Panc1 (cell line): ENCODE measurements at regions not wholly inside any gene's neighbourhood (a gene's known extent, or its start where the extent isn't known, plus 50 kb on each side); places are given as distances from the start of the nearest gene placed in this dataset.

ENCODE experiments used
- ATAC-seq: fragments of 200-7000 bp; cut with Tn5 transposase; 2 replicates; pipeline ENCODE4 v1.9.1; 2020; ENCODE audit warnings: mild to moderate bottlenecking, moderate library complexity
- BruUV-seq: library from RNA; stranded (reverse); fragments of 400-500 nt; replicated peaks from 2 replicates; lab custom pipeline; 2021; lab: Mats Ljungman, UMichigan
- CTCF ChIA-PET: fragments of 300-600 bp; sonication (Branson Sonifier 250); formaldehyde crosslinking; loops from one replicate; lab custom pipeline; 2022; ENCODE audit warnings: antibody characterized with exemption; lab: Charles Lee
- POLR2A ChIA-PET: fragments of 300-600 bp; sonication (Branson Sonifier 250); formaldehyde crosslinking; loops from one replicate; lab custom pipeline; 2022; ENCODE audit warnings: antibody characterized with exemption; lab: Charles Lee
- DNase-seq: peaks from one replicate; pipeline ENCODE4 v3.0.0-alpha.2; 2010; ENCODE audit warnings: low read depth, low spot score
- H3K27ac ChIP-seq: 2 replicates; pipeline ENCODE4 v1.5.1; 2011; ENCODE audit warnings: mild to moderate bottlenecking, low read length, inconsistent platforms
- H3K27me3 ChIP-seq: fragments of 200-500 bp; sonication (Bioruptor generic); 2 replicates; pipeline ENCODE4 v1.6.0; 2014; ENCODE audit warnings: low read length, inconsistent platforms; ENCODE audit not compliant: control insufficient read depth, insufficient read depth
- H3K36me3 ChIP-seq: fragments of 200-500 bp; sonication (Bioruptor generic); 2 replicates; pipeline ENCODE4 v1.5.1; 2014; ENCODE audit warnings: inconsistent platforms, mild to moderate bottlenecking, low read length, moderate library complexity; ENCODE audit not compliant: control insufficient read depth, insufficient read depth
- H3K4me1 ChIP-seq: 2 replicates; pipeline ENCODE4 v1.5.1; 2011; ENCODE audit warnings: inconsistent platforms, mild to moderate bottlenecking, low read length, moderate library complexity; ENCODE audit not compliant: control insufficient read depth, insufficient read depth
- H3K4me3 ChIP-seq, 2 experiments: 2 replicates each; pipeline ENCODE4 v1.5.1; 2011 to 2012; ENCODE audit warnings: low read depth in 2 of 2, low read length in 2 of 2, mild to moderate bottlenecking in 2 of 2, inconsistent platforms in 1 of 2, moderate library complexity in 1 of 2
- H3K9me3 ChIP-seq: fragments of 200-500 bp; sonication (Bioruptor generic); 2 replicates; pipeline ENCODE4 v1.5.1; 2014; ENCODE audit warnings: low read depth, mild to moderate bottlenecking, inconsistent platforms, low read length, moderate library complexity; ENCODE audit not compliant: control insufficient read depth, insufficient read depth
- CTCF ChIP-seq: fragments of 450-650 bp; IDR thresholded peaks from 2 replicates; pipeline ENCODE4 v1.5.1; 2017; ENCODE audit warnings: mild to moderate bottlenecking
- POLR2AphosphoS5 ChIP-seq: IDR thresholded peaks from 2 replicates; pipeline ENCODE4 v1.6.1; 2012; ENCODE audit warnings: mild to moderate bottlenecking, low read depth, low read length, moderate library complexity
- REST ChIP-seq, 2 experiments: IDR thresholded peaks; 2 replicates each; pipeline ENCODE4 v1.6.1; 2011 to 2012; ENCODE audit warnings: low read depth in 2 of 2, control low read depth in 1 of 2, low read length in 1 of 2, mild to moderate bottlenecking in 1 of 2, moderate library complexity in 1 of 2; ENCODE audit not compliant: insufficient read depth in 1 of 2
- SIN3A ChIP-seq: IDR thresholded peaks from 2 replicates; pipeline ENCODE4 v1.6.1; 2012; ENCODE audit warnings: low read depth, mild to moderate bottlenecking, low read length, moderate library complexity, borderline replicate concordance; ENCODE audit not compliant: insufficient read depth
- TCF7L2 ChIP-seq: IDR thresholded peaks from 2 replicates; pipeline ENCODE4 v1.6.1; 2011; ENCODE audit warnings: mild to moderate bottlenecking, low read depth, low read length, inconsistent platforms
- in situ Hi-C: cut with HindIII; loops from 2 replicates; pipeline ENCODE4 v1.10.0; 2016; ENCODE audit warnings: low sequenced_read_pairs, low pct_unique_long_range_greater_than_20kb
- intact Hi-C: fragments of 100-400 bp; cut with micrococcal nuclease; formaldehyde crosslinking; loops from one replicate; pipeline ENCODE4 v1.10.0; 2022; ENCODE audit not compliant: unreplicated experiment

- no peaks in the 10 kb centered on the region for H3K27me3 ChIP-seq
- in situ Hi-C loops (no loop called here), intact Hi-C loops (no loop called here)
- ChIA-PET CTCF (no interaction called here), POLR2A (no interaction called here)
- H3K36me3 ChIP-seq = no peaks in the 10 kb centered on the region
- no peak for TF ChIP-seq TCF7L2
- no peak for TF ChIP-seq SIN3A
- TF ChIP-seq POLR2AphosphoS5 = no peak
- no peak for TF ChIP-seq REST (IDR thresholded peaks at IDR 0.05; ENCODE audit: insufficient read depth in 1 of 2, low read depth in 2 of 2, low read length in 1 of 2)
- TF ChIP-seq CTCF = no peak
- no peaks in the 10 kb centered on the region for H3K4me1 ChIP-seq
- DNase-seq (no peak), ATAC-seq (no peak)
- H3K27ac ChIP-seq = no peak overlapping the region
- no peak overlapping the region for H3K4me3 ChIP-seq
- no TSS peak for BruUV-seq
- H3K9me3 ChIP-seq = no peaks in the 10 kb centered on the region
Observed at GRCh38 chr6:167557675-167558074, 232.8 kb downstream of the TTLL2 start.

- intact Hi-C loops (no loop called here), in situ Hi-C loops (no loop called here)
- DNase-seq (no peak), ATAC-seq (no peak)
- TF ChIP-seq SIN3A = no peak
- TF ChIP-seq POLR2AphosphoS5 = no peak
- TF ChIP-seq CTCF = no peak
- no peak for TF ChIP-seq REST (IDR thresholded peaks at IDR 0.05; ENCODE audit: insufficient read depth in 1 of 2, low read depth in 2 of 2, low read length in 1 of 2)
- no peak for TF ChIP-seq TCF7L2
- Histone ChIP-seq H3K4me3 (no peak overlapping the region), H3K36me3 (no peaks in the 10 kb centered on the region), H3K4me1 (no peaks in the 10 kb centered on the region), H3K27me3 (no peaks in the 10 kb centered on the region), H3K9me3 (no peaks in the 10 kb centered on the region), H3K27ac (no peak overlapping the region)
- no TSS peak for BruUV-seq
- POLR2A ChIA-PET = no interaction called here
- CTCF ChIA-PET = no interaction called here
Observed at GRCh38 chr6:167558246-167559177, 233.6 kb downstream of the TTLL2 start.
